GM19397 (cell line): ENCODE measurements at regions not wholly inside any gene's neighbourhood (a gene's known extent, or its start where the extent isn't known, plus 50 kb on each side); places are given as distances from the start of the nearest gene placed in this dataset.
A peak's percentile ranks its signal among the peaks of the same experiment; 100 is the strongest.
"Not testable (repeated sequence)": the region's sequence is repeated elsewhere in the genome, so short reads cannot be mapped to it uniquely, and the experiment has no call there.

Experiments used
- ATAC-seq: cut with Tn5 transposase; IDR thresholded peaks from one replicate; pipeline ENCODE4 v1.9.1; 2021; ENCODE audit warnings: mild to moderate bottlenecking, moderate library complexity; ENCODE audit not compliant: unreplicated experiment

- no peak for ATAC-seq
These were observed 80.8 kb upstream of the SLC8A3 start for GRCh38 chr14:70269582-70269981.

DNA sequence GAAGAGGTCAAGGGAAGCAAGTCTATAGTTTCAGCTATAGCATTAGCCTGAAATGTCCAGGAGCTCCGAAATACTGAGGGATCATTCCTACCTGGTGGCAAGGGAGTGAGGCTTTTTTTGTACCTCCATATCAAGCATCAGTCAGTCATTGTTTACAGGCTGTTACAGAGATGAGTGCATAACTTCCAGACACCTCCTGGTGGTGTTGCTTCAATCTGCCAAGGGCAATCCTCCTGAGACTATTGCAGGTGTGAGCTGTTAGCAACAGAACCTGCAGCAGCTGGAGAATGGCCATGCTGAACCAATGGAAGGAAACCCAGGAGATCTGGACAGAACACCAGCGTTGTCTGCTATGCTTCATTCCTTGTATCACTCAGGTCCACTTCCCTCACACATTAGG is 80.0 kb upstream of the SLC8A3 start:
- no peak for ATAC-seq

DNA sequence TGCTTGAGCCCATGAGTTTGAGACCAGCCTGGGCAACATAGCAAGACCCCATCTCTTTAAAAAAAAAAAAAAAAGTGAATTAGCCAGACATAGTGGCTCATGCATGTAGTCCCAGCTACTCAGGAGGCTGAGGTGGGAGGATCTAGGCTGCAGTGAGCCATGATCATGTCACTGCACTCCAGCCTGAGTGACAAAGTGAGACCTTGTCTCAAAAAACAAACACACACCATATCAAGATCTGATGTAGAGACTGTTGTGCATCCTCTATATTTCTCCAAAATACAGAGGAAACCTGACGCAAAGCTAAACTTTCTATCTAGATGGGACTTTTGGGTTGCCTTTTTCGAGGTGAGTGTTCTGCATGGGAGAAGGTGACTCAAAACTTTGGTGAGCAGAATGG is 77.4 kb upstream of the SLC8A3 start:
- no peak for ATAC-seq

DNA sequence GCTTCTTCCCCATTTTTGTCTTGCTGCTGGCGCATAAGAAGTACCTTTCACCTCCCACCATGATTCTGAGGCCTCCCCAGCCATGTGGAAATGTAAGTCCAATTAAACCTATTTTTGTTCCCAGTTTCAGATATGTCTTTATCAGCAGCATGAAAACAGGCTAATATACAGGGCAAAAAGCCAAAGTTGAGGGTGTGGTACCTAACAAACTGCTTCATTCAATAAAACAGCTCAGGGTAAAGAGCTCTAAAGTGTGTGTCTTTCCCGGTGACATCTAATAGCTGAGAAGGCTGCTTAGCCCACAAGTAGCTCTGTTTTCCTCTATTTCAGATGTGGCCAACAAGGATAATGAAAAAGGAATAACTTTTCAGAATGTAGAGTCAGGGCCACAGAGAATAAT is 76.7 kb upstream of the SLC8A3 start:
- ATAC-seq, result no peak

DNA sequence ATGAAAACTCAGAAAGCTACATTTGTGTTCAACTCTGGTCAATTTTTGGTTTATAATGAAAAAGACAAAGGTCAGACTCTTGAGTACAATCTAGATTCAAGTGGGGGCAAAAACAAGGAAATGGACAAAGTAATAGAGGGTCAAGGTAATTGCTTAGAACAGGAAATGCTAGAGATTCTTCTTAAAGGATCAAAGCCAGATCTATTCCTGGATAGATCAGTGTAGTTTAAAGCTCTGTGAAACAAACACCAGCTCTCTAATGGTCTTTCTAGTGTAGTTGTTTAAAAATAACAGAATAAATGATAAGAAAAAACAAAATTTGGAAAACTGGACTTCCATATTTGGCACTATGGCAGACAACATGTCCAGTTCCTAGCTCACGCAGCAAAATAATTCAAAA is 70.7 kb upstream of the SLC8A3 start:
- no peak for ATAC-seq

GRCh38 chr14:70257526-70257925 is 68.8 kb upstream of the SLC8A3 start:
- no peak for ATAC-seq

- ATAC-seq, result no peak
These were observed 67.8 kb upstream of the SLC8A3 start for GRCh38 chr14:70256601-70257000.

DNA sequence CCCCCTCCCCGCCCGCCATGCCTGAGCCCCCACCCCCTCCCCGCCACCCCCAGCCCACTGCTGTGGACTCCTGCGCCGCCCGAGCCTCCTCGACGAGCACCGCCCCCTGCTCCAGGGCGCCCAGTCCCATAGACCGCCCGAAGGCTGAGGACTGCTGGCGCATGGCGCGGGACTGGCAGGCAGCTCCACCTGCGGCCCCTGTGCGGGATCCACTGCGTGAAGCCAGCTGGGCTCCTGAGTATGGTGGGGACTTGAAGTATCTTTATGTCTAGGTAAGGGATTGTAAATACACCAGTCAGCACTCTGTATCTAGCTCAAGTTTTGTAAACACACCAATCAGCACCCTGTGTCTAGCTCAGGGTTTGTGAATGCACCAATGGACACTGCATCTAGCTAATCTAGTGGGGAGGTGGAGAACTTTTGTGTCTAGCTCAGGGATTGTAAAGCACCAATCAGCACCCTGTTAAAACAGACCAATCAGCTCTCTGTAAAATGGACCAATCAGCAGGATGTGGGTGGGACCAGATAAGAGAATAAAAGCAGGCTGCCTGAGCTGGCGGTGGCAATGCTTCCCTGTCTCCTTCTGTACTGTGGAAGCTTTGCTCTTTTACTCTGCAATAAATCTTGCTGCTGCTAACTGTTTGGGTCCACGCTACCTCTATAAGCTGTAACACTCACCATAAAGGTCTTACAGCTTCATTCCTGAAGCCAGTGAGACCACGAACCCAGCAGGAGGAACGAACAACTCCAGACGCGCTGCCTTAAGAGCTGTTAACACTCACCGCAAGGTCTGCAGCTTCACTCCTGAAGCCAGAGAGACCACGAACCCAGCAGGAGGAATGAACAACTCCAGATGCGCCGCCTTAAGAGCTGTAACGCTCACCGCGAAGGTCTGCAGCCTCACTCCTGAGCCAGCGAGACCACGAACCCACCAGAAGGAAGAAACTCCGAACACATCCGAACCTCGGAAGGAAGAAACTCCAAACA is 66.6 kb upstream of the SLC8A3 start:
- ATAC-seq, result not testable (repeated sequence)

DNA sequence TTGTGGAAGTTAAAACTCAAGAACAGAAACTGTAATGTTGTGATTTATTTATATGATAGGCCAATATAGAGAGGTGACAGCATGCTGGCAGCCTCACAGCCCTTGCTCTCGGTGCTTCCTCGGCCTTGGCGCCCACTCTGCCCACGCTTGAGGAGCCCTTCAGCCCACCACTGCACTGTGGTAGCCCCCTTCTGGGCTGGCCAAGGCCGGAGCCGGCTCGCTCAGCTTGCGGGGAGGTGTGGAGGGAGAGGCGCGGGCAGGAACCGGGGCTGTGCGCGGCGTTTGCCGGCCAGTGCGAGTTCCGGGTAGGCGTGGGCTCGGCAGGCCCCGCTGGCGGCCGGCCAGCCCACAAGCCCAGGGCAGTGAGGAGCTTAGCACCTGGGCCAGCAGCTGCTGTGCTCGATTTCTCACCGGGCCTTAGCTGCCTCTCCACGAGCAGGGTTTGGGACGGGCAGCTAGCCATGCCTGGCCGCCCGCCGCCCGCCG is 65.8 kb upstream of the SLC8A3 start:
- ATAC-seq, result peak; percentile 77

- ATAC-seq, result not testable (repeated sequence)
These were observed 64.8 kb upstream of the SLC8A3 start for GRCh38 chr14:70253547-70253946.

- ATAC-seq, result no peak
These were observed 56.3 kb upstream of the SLC8A3 start for GRCh38 chr14:70245026-70245425.

GRCh38 chr14:70239802-70240201 is 51.1 kb upstream of the SLC8A3 start:
- peak; percentile 92 for ATAC-seq

- ATAC-seq, result not testable (repeated sequence)
These were observed 49.9 kb upstream of the SLC8A3 start for GRCh38 chr14:70238635-70239034.
